SK-N-MC (cell line): ENCODE measurements at regions not wholly inside any gene's neighbourhood (a gene's known extent, or its start where the extent isn't known, plus 50 kb on each side); places are given as distances from the start of the nearest gene placed in this dataset.

Experiments
- EZH2 ChIP-seq: fragments of 200-600 bp; sonication (generic); IDR thresholded peaks from one replicate; pipeline ENCODE4 v1.6.1; 2017; ENCODE audit warnings: antibody characterized with exemption
- POLR2AphosphoS5 ChIP-seq: IDR thresholded peaks from 2 replicates; pipeline ENCODE4 v1.6.1; 2012; ENCODE audit warnings: mild to moderate bottlenecking, low read depth, low read length, borderline replicate concordance

DNA sequence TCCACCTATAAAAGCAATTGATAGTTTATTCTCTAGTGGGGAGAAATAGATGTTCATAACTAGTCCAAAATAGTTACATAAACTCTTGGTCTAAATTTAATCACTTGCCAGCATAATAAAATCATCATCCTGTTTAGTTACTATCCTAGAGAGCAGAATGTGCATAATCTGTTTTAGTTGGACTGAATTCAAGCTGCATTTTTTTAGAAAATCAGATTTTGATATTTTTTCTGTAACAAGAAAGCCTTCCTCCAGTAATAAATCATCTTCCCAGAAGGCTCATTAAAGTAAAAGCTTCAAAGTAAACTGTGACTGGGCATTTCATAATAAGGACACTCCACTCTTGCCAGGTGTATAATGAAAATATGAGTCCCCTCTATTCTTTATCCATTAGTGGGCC is 453.1 kb downstream of the TRAM1L1 start:
- TF ChIP-seq EZH2 (no peak), POLR2AphosphoS5 (no peak)
